Mononuclear cell (primary cell): ENCODE measurements at regions not wholly inside any gene's neighbourhood (a gene's known extent, or its start where the extent isn't known, plus 50 kb on each side); places are given as distances from the start of the nearest gene placed in this dataset.
"Not testable (repeated sequence)": the region's sequence is repeated elsewhere in the genome, so short reads cannot be mapped to it uniquely, and the experiment has no call there.

Experiments
- H3K27me3 ChIP-seq: 2 replicates; pipeline ENCODE4 v1.6.0; 2011; ENCODE audit warnings: low read length, control low read depth; ENCODE audit not compliant: insufficient read depth
- H3K4me1 ChIP-seq: 2 replicates; pipeline ENCODE4 v1.5.1; 2011; ENCODE audit warnings: mild to moderate bottlenecking, low read length, control low read depth; ENCODE audit not compliant: insufficient read depth
- H3K4me3 ChIP-seq: 2 replicates; pipeline ENCODE4 v1.5.1; 2011; ENCODE audit warnings: mild to moderate bottlenecking, low read length, moderate library complexity
- H3K9me3 ChIP-seq: 2 replicates; pipeline ENCODE4 v1.5.1; 2011; ENCODE audit warnings: low read depth, mild to moderate bottlenecking, control low read depth, low read length

- Histone ChIP-seq H3K4me1 (peaks cover 34% of the 10 kb centered on the region), H3K27me3 (no peaks in the 10 kb centered on the region), H3K4me3 (peak overlapping the region; percentile 49), H3K9me3 (no peaks in the 10 kb centered on the region)
Observed at GRCh38 chr2:64918220-64918886, 70.8 kb upstream of the SLC1A4 start.

GRCh38 chr2:64919261-64919660, 69.9 kb upstream of the SLC1A4 start:
- H3K9me3 ChIP-seq: no peaks in the 10 kb centered on the region
- H3K27me3 ChIP-seq: no peaks in the 10 kb centered on the region
- peaks cover 36% of the 10 kb centered on the region for H3K4me1 ChIP-seq
- H3K4me3 ChIP-seq: no peak overlapping the region

GRCh38 chr2:64922482-64923384, 66.5 kb upstream of the SLC1A4 start:
- no peaks in the 10 kb centered on the region for H3K9me3 ChIP-seq
- no peak overlapping the region for H3K4me3 ChIP-seq
- H3K27me3 ChIP-seq: no peaks in the 10 kb centered on the region
- peaks cover 31% of the 10 kb centered on the region for H3K4me1 ChIP-seq

GRCh38 chr2:64923385-64923710, 65.9 kb upstream of the SLC1A4 start:
- Histone ChIP-seq H3K4me3 (no peak overlapping the region), H3K9me3 (no peaks in the 10 kb centered on the region), H3K4me1 (peaks cover 24% of the 10 kb centered on the region), H3K27me3 (no peaks in the 10 kb centered on the region)

GRCh38 chr2:64924170-64924934, 64.8 kb upstream of the SLC1A4 start:
- Histone ChIP-seq H3K27me3 (no peaks in the 10 kb centered on the region), H3K9me3 (no peaks in the 10 kb centered on the region), H3K4me1 (peaks cover 20% of the 10 kb centered on the region), H3K4me3 (no peak overlapping the region)

- H3K27me3 ChIP-seq, H3K4me3 ChIP-seq, H3K9me3 ChIP-seq: not testable (repeated sequence)
- H3K4me1 ChIP-seq: peaks cover 30% of the 10 kb centered on the region
Observed at GRCh38 chr2:64925930-64926722, 63.1 kb upstream of the SLC1A4 start.

- Histone ChIP-seq H3K4me1 (peaks cover 57% of the 10 kb centered on the region), H3K27me3 (no peaks in the 10 kb centered on the region), H3K4me3 (no peak overlapping the region), H3K9me3 (no peaks in the 10 kb centered on the region)
Observed at GRCh38 chr2:64928813-64929212, 60.4 kb upstream of the SLC1A4 start.

- Histone ChIP-seq H3K9me3 (no peaks in the 10 kb centered on the region), H3K4me1 (peaks cover 58% of the 10 kb centered on the region), H3K4me3 (no peak overlapping the region), H3K27me3 (no peaks in the 10 kb centered on the region)
Observed at GRCh38 chr2:64929333-64929732, 59.9 kb upstream of the SLC1A4 start.

GRCh38 chr2:64930258-64930671, 58.9 kb upstream of the SLC1A4 start:
- H3K4me3 ChIP-seq: no peak overlapping the region

GRCh38 chr2:64931246-64932115, 57.7 kb upstream of the SLC1A4 start:
- H3K27me3 ChIP-seq: no peaks in the 10 kb centered on the region
- peak overlapping the region; percentile 25 for H3K4me3 ChIP-seq
- no peaks in the 10 kb centered on the region for H3K9me3 ChIP-seq
- H3K4me1 ChIP-seq: peaks cover 52% of the 10 kb centered on the region

More at GRCh38 chr2:64930258-64930671, 58.9 kb upstream of the SLC1A4 start:
- no peaks in the 10 kb centered on the region for H3K9me3 ChIP-seq
- H3K27me3 ChIP-seq: no peaks in the 10 kb centered on the region
- H3K4me1 ChIP-seq: peaks cover 57% of the 10 kb centered on the region

- Histone ChIP-seq H3K9me3 (no peaks in the 10 kb centered on the region), H3K27me3 (no peaks in the 10 kb centered on the region), H3K4me1 (peaks cover 56% of the 10 kb centered on the region), H3K4me3 (peak overlapping the region; percentile 25)
Observed at GRCh38 chr2:64932116-64932370, 57.2 kb upstream of the SLC1A4 start.

GRCh38 chr2:64932371-64933216, 56.6 kb upstream of the SLC1A4 start:
- H3K4me3 ChIP-seq: peak overlapping the region; percentile 25
- H3K4me1 ChIP-seq: peaks cover 62% of the 10 kb centered on the region
- no peaks in the 10 kb centered on the region for H3K27me3 ChIP-seq
- H3K9me3 ChIP-seq: no peaks in the 10 kb centered on the region

- Histone ChIP-seq H3K27me3 (no peaks in the 10 kb centered on the region), H3K4me1 (peaks cover 74% of the 10 kb centered on the region), H3K9me3 (no peaks in the 10 kb centered on the region), H3K4me3 (no peak overlapping the region)
Observed at GRCh38 chr2:64934530-64934929, 54.7 kb upstream of the SLC1A4 start.
